Brain microvascular endothelial cell (primary cell): ENCODE measurements at regions not wholly inside any gene's neighbourhood (a gene's known extent, or its start where the extent isn't known, plus 50 kb on each side); places are given as distances from the start of the nearest gene placed in this dataset.

Source experiments
- DNase-seq: peaks from one replicate; pipeline ENCODE4 v3.0.0-alpha.2; 2020
- H3K27ac ChIP-seq: fragments of 250-450 bp; sonication (Bioruptor Pico); 2 replicates; pipeline ENCODE4 v1.5.1; 2020; ENCODE audit warnings: mild to moderate bottlenecking, moderate library complexity
- H3K27me3 ChIP-seq: fragments of 250-450 bp; sonication (Bioruptor Pico); replicated peaks from 2 replicates; pipeline ENCODE4 v1.5.1; 2020; ENCODE audit warnings: mild to moderate bottlenecking
- H3K36me3 ChIP-seq: fragments of 250-450 bp; sonication (Bioruptor Pico); replicated peaks from 2 replicates; pipeline ENCODE4 v1.5.1; 2020; ENCODE audit warnings: mild to moderate bottlenecking
- H3K4me3 ChIP-seq: 2 replicates; pipeline ENCODE4 v1.5.1; 2011; ENCODE audit warnings: low read depth, mild to moderate bottlenecking, control low read depth, low read length, moderate library complexity
- in situ Hi-C: cut with HindIII; loops from 2 replicates; pipeline ENCODE4 v1.10.0; 2017; ENCODE audit warnings: low sequenced_read_pairs, low pct_ligation_motif_present
- TF ChIP-seq, protein P1 (sequence below): IDR thresholded peaks from 2 replicates; pipeline ENCODE4 v1.5.1; 2011; ENCODE audit warnings: low read depth, mild to moderate bottlenecking, moderate library complexity, low read length, control low read depth, inconsistent platforms; ENCODE audit errors: missing control alignments

DNA sequence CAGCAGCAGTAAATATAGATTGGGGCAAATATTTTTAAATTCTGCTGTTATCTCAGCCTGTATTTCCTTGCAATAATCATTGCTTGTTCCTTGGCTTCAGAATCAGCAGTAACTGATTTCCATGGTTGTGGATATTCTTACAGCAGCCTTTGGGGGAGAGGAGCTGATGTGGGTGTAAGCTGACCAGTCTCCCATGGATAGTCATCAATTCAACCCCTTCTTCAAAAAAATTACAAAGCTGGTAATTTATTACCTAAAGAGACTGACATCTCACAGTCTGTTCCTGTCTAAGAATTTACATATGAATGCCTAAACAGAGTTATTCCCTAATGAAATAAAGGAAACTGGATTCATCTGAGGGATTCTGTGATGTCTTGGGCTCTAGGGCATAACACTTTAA lies 103.1 kb upstream of the CABCOCO1 start:
- no peaks in the 10 kb centered on the region for H3K36me3 ChIP-seq
- TF ChIP-seq, protein P1, sequence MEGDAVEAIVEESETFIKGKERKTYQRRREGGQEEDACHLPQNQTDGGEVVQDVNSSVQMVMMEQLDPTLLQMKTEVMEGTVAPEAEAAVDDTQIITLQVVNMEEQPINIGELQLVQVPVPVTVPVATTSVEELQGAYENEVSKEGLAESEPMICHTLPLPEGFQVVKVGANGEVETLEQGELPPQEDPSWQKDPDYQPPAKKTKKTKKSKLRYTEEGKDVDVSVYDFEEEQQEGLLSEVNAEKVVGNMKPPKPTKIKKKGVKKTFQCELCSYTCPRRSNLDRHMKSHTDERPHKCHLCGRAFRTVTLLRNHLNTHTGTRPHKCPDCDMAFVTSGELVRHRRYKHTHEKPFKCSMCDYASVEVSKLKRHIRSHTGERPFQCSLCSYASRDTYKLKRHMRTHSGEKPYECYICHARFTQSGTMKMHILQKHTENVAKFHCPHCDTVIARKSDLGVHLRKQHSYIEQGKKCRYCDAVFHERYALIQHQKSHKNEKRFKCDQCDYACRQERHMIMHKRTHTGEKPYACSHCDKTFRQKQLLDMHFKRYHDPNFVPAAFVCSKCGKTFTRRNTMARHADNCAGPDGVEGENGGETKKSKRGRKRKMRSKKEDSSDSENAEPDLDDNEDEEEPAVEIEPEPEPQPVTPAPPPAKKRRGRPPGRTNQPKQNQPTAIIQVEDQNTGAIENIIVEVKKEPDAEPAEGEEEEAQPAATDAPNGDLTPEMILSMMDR = no peak
- in situ Hi-C loops = no loop called here
- DNase-seq = no peak
- no peak overlapping the region for H3K27ac ChIP-seq
- no peak overlapping the region for H3K4me3 ChIP-seq
- no peaks in the 10 kb centered on the region for H3K27me3 ChIP-seq

DNA sequence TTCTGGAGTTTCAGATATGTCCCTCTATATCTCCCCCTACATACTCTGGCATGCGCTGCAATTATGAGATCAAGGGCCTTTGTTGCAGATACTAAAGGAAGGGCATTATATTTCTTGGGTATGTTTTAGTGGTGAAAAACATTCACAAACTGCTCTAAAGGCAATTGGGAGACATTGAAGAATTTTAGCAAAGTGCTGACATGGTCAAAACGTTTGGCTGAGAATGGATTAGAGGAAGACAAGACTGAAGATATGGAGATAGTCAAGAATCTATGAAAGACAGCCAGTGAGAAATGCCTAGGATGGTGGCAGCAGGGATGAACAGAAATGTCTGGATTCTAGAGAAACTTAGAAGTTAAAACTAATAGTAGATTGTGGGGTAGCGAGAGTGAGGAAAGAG lies 104.5 kb upstream of the CABCOCO1 start:
- in situ Hi-C loops = no loop called here

DNA sequence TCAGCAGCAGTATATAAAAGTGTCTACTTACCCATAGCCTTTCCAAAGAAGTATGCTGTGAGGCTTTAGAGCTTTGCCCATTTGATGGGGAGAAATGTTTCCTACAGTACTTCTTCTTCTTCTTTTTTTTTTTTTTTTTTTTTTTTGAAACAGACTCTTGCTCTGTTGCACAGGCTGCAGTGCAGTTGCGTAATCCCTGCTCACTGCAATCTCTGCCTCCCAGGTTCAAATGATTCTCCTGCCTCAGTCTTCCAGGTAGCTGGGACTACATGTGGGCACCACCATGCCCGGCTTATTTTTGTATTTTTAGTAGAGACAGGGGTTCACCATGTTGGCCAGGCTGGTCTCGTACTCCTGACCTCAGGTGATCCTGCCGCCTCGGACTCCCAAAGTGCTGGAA lies 101.7 kb upstream of the TMEM26 start:
- TF ChIP-seq, protein P1 = no peak
- in situ Hi-C loops = no loop called here
- DNase-seq = no peak

More for the DNA sequence above, 104.5 kb upstream of the CABCOCO1 start:
- H3K27me3 ChIP-seq = no peaks in the 10 kb centered on the region
- DNase-seq = no peak
- no peak overlapping the region for H3K27ac ChIP-seq
- H3K36me3 ChIP-seq = no peaks in the 10 kb centered on the region
- TF ChIP-seq, protein P1 = no peak
- H3K4me3 ChIP-seq = no peak overlapping the region

DNA sequence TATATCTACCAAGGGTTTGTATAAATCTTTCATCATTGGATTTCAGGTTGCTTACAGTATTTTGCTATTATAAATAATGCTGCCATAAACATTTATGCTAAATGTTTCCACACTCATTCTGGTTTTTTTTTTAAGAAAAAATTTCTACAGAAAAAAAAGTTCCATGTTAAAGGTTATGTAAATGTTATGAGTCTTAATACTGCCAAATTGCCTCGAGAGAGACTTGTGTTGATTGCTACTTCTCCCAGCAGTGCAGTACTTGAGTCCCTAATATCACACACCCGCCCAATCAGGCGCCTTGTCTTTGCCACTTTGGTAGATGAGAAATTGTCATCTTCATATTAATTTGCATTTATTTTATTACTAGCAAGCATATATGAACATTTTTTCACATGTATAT lies 96.7 kb upstream of the TMEM26 start:
- Histone ChIP-seq H3K27ac (no peak overlapping the region), H3K27me3 (no peaks in the 10 kb centered on the region), H3K4me3 (no peak overlapping the region), H3K36me3 (no peaks in the 10 kb centered on the region)
- no peak for DNase-seq
- in situ Hi-C loops = no loop called here
- TF ChIP-seq, protein P1 = no peak

More for the DNA sequence above, 101.7 kb upstream of the TMEM26 start:
- Histone ChIP-seq H3K36me3 (no peaks in the 10 kb centered on the region), H3K27ac (no peak overlapping the region), H3K4me3 (no peak overlapping the region), H3K27me3 (no peaks in the 10 kb centered on the region)

DNA sequence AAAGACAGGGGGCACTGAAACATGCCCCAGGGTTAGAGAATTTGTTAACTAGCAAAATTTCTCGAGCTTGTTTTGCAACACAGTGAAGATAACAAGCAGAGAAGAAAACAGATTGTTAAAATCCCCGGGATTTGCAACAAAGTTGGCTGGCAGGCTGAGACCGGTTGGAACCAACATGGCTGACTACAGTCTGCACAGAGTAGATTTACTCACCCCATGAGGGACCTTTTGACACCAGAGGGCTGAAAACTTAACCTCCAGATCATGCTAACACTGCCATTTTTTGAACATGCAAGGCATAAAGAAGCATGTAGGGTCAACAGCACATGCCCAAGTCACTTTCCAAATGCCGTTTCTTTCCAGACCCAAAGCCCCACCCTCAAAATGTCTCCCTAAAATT lies 95.2 kb upstream of the TMEM26 start:
- Histone ChIP-seq H3K36me3 (no peaks in the 10 kb centered on the region), H3K4me3 (no peak overlapping the region), H3K27me3 (no peaks in the 10 kb centered on the region), H3K27ac (no peak overlapping the region)
- in situ Hi-C loops = no loop called here
- DNase-seq = no peak
- TF ChIP-seq, protein P1 = no peak

DNA sequence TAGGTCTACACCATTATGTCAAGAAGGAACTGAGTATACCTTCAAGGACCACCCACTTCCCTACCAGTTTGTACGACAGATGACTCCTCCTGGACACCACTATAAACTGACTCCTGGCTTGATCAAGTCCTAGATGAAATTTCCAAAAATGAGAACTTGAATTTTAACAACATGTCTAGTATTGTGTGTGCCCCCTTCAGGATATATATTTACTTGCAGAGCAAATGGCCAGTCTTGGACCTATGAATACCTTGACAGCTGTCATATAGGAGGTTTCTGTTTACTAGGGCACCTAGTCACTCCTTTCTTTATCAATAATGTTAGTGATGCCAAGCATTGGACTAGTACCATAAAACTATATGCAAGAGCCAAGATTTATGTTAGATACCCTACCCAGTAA lies 94.1 kb upstream of the TMEM26 start:
- Histone ChIP-seq H3K27ac (no peak overlapping the region), H3K27me3 (no peaks in the 10 kb centered on the region), H3K4me3 (no peak overlapping the region), H3K36me3 (no peaks in the 10 kb centered on the region)
- in situ Hi-C loops = no loop called here
- TF ChIP-seq, protein P1 = no peak
- DNase-seq = no peak
